ENCODE measurements at regions not wholly inside any gene's neighbourhood (a gene's known extent, or its start where the extent isn't known, plus 50 kb on each side); places are given as distances from the start of the nearest gene placed in this dataset.
"Not testable (repeated sequence)": the region's sequence is repeated elsewhere in the genome, so short reads cannot be mapped to it uniquely, and the experiment has no call there.

DNA sequence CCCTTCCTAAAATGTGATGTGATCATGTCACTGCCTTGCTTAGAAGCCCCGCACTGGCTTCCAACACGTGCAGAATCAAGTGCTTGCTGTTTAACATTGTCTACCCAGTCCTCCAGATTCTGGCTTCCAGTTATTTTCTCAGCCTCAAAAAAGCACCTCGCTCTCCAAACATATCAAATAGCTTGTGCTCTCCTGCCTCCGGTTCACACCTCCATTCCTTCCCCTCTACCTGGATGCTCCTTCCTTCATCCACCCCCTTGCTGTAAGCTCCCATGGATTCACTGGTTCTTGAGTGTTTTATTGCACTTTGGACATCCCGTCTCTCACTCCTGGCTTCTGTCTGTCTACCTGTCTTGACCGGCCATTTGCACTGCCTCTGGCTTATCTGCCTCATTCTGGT, 5275.0 kb upstream of the TPTE start:
- not testable (repeated sequence) for H3K9me3 ChIP-seq (ENCODE audit: insufficient read depth, low read length); H3K4me2 ChIP-seq (ENCODE audit: low read length); H3K27me3 ChIP-seq (ENCODE audit: low read depth, low read length); H4K20me1 ChIP-seq (ENCODE audit: insufficient read depth, low read length); H3K9ac ChIP-seq (ENCODE audit: low read length); H3K4me1 ChIP-seq (ENCODE audit: low read length); H2AFZ ChIP-seq (ENCODE audit: low read depth, low read length); H3K27ac ChIP-seq (ENCODE audit: low read length); H3K36me3 ChIP-seq (replicated peaks; ENCODE audit: low read depth, low read length); H3K4me3 ChIP-seq (ENCODE audit: low read length); H3K79me2 ChIP-seq (ENCODE audit: low read length)

DNA sequence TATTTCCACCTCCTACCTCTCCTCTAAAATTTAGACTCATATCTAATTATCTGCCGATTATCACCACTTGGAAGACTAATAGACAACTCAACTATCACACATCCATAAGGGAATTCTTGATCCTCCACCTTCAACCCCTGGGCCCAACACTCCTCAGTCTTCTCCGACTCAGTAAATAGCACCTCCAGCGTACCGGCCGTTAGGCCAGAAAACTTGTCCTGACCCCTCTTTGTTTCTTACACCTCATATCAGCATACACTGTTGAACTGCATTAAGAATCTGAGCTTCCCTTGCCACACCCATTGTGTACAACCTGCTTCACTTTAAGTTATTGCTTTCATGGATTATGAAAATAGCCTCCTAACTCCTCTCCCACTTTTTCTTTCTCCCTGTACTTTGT, 5274.0 kb upstream of the TPTE start:
- not testable (repeated sequence) for H4K20me1 ChIP-seq (ENCODE audit: insufficient read depth, low read length); H3K9ac ChIP-seq (ENCODE audit: low read length); H3K4me2 ChIP-seq (ENCODE audit: low read length); H3K79me2 ChIP-seq (ENCODE audit: low read length); H3K9me3 ChIP-seq (ENCODE audit: insufficient read depth, low read length); H3K27me3 ChIP-seq (ENCODE audit: low read depth, low read length); H3K4me3 ChIP-seq (ENCODE audit: low read length); H3K4me1 ChIP-seq (ENCODE audit: low read length); H3K36me3 ChIP-seq (replicated peaks; ENCODE audit: low read depth, low read length); H3K27ac ChIP-seq (ENCODE audit: low read length); H2AFZ ChIP-seq (ENCODE audit: low read depth, low read length)

DNA sequence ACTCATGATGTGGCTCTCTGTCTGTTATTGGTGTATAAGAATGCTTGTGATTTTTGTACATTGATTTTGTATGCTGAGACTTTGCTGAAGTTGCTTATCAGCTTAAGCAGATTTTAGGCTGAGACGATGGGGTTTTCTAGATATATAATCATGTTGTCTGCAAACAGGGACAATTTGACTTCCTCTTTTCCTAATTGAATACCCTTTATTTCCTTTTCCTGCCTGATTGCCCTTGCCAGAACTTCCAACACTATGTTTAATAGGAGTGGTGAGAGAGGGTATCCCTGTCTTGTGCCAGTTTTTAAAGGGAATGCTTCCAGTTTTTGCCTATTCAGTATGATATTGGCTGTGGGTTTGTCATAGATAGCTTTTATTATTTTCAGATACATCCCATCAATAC, 5271.3 kb upstream of the TPTE start:
- H3K79me2 ChIP-seq (ENCODE audit: low read length); H3K4me3 ChIP-seq (ENCODE audit: low read length); H4K20me1 ChIP-seq (ENCODE audit: insufficient read depth, low read length); H3K36me3 ChIP-seq (replicated peaks; ENCODE audit: low read depth, low read length); H3K27ac ChIP-seq (ENCODE audit: low read length); H3K9me3 ChIP-seq (ENCODE audit: insufficient read depth, low read length); H3K4me1 ChIP-seq (ENCODE audit: low read length); H3K9ac ChIP-seq (ENCODE audit: low read length); H3K27me3 ChIP-seq (ENCODE audit: low read depth, low read length); H2AFZ ChIP-seq (ENCODE audit: low read depth, low read length); H3K4me2 ChIP-seq (ENCODE audit: low read length): not testable (repeated sequence)

DNA sequence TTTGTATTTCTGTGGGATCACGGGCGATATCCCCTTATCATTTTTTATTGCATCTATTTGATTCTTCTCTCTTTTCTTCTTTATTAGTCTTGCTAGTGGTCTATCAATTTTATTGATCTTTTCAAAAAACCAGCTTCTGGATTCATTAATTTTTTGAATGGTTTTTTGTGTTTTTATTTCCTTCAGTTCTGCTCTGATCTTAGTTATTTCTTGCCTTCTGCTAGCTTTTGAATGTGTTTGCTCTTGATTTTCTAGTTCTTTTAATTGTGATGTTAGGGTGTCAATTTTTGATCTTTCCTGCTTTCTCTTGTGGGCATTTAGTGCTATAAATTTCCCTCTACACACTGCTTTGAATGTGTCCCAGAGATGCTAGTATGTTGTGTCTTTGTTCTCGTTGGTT, 5270.2 kb upstream of the TPTE start:
- not testable (repeated sequence) for H3K4me2 ChIP-seq (ENCODE audit: low read length); H3K9ac ChIP-seq (ENCODE audit: low read length); H2AFZ ChIP-seq (ENCODE audit: low read depth, low read length)

DNA sequence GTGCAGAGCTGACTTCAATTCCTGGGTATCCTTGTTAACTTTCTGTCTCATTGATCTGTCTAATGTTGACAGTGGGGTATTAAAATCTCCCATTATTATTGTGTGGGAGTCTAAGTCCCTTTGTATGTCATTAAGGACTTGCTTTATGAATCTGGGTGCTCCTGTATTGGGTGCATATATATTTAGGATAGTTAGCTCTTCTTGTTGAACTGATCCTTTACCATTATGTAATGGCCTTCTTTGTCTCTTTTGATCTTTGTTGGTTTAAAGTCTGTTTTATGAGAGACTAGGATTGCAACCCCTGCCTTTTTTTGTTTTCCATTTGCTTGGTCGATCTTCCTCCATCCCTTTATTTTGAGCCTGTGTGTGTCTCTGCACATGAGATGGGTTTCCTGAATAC, 5269.5 kb upstream of the TPTE start:
- not testable (repeated sequence) for H2AFZ ChIP-seq (ENCODE audit: low read depth, low read length); H3K27ac ChIP-seq (ENCODE audit: low read length); H3K4me3 ChIP-seq (ENCODE audit: low read length); H4K20me1 ChIP-seq (ENCODE audit: insufficient read depth, low read length); H3K79me2 ChIP-seq (ENCODE audit: low read length); H3K4me1 ChIP-seq (ENCODE audit: low read length); H3K4me2 ChIP-seq (ENCODE audit: low read length); H3K9ac ChIP-seq (ENCODE audit: low read length); H3K27me3 ChIP-seq (ENCODE audit: low read depth, low read length); H3K36me3 ChIP-seq (replicated peaks; ENCODE audit: low read depth, low read length); H3K9me3 ChIP-seq (ENCODE audit: insufficient read depth, low read length)

More for the DNA sequence above, 5270.2 kb upstream of the TPTE start:
- not testable (repeated sequence) for H3K36me3 ChIP-seq (replicated peaks; ENCODE audit: low read depth, low read length); H4K20me1 ChIP-seq (ENCODE audit: insufficient read depth, low read length); H3K9me3 ChIP-seq (ENCODE audit: insufficient read depth, low read length); H3K4me3 ChIP-seq (ENCODE audit: low read length); H3K4me1 ChIP-seq (ENCODE audit: low read length); H3K27ac ChIP-seq (ENCODE audit: low read length); H3K79me2 ChIP-seq (ENCODE audit: low read length); H3K27me3 ChIP-seq (ENCODE audit: low read depth, low read length)
